ENCODE measurements at regions not wholly inside any gene's neighbourhood (a gene's known extent, or its start where the extent isn't known, plus 50 kb on each side); places are given as distances from the start of the nearest gene placed in this dataset.

- no peaks in the 10 kb centered on the region for H3K36me3 ChIP-seq
- intact Hi-C loops (cut with DNase I; ENCODE audit: low total_unique reads), result no loop called here
- TF ChIP-seq POLR2A (IDR thresholded peaks at IDR 0.05), result no peak
- TF ChIP-seq, protein P1, sequence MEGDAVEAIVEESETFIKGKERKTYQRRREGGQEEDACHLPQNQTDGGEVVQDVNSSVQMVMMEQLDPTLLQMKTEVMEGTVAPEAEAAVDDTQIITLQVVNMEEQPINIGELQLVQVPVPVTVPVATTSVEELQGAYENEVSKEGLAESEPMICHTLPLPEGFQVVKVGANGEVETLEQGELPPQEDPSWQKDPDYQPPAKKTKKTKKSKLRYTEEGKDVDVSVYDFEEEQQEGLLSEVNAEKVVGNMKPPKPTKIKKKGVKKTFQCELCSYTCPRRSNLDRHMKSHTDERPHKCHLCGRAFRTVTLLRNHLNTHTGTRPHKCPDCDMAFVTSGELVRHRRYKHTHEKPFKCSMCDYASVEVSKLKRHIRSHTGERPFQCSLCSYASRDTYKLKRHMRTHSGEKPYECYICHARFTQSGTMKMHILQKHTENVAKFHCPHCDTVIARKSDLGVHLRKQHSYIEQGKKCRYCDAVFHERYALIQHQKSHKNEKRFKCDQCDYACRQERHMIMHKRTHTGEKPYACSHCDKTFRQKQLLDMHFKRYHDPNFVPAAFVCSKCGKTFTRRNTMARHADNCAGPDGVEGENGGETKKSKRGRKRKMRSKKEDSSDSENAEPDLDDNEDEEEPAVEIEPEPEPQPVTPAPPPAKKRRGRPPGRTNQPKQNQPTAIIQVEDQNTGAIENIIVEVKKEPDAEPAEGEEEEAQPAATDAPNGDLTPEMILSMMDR (IDR thresholded peaks at IDR 0.05), result no peak
- H3K27ac ChIP-seq, result no peak overlapping the region
- no peaks in the 10 kb centered on the region for H3K27me3 ChIP-seq
- H3K9me3 ChIP-seq, result no peaks in the 10 kb centered on the region
- H3K4me3 ChIP-seq, result no peak overlapping the region
- DNase-seq, result no peak
- no peaks in the 10 kb centered on the region for H3K4me1 ChIP-seq
Observed at GRCh38 chr12:105928436-105928835, 210.3 kb downstream of the NUAK1 start.

GRCh38 chr12:105929192-105929591 is 209.6 kb downstream of the NUAK1 start:
- intact Hi-C loops (cut with DNase I; ENCODE audit: low total_unique reads), result no loop called here
- TF ChIP-seq POLR2A (IDR thresholded peaks at IDR 0.05), result no peak
- TF ChIP-seq, protein P1 (IDR thresholded peaks at IDR 0.05), result no peak
- Histone ChIP-seq H3K4me1 (no peaks in the 10 kb centered on the region), H3K36me3 (no peaks in the 10 kb centered on the region), H3K9me3 (no peaks in the 10 kb centered on the region), H3K4me3 (no peak overlapping the region), H3K27me3 (no peaks in the 10 kb centered on the region), H3K27ac (no peak overlapping the region)
- DNase-seq, result no peak

- Histone ChIP-seq H3K4me3 (no peak overlapping the region), H3K4me1 (no peaks in the 10 kb centered on the region), H3K36me3 (no peaks in the 10 kb centered on the region), H3K9me3 (no peaks in the 10 kb centered on the region), H3K27me3 (no peaks in the 10 kb centered on the region), H3K27ac (no peak overlapping the region)
- no peak for DNase-seq
- intact Hi-C loops (cut with DNase I; ENCODE audit: low total_unique reads), result no loop called here
- TF ChIP-seq, protein P1 (IDR thresholded peaks at IDR 0.05), result no peak
- no peak for TF ChIP-seq POLR2A (IDR thresholded peaks at IDR 0.05)
Observed at GRCh38 chr12:105930557-105931503, 207.9 kb downstream of the NUAK1 start.

- no peak for TF ChIP-seq POLR2A (IDR thresholded peaks at IDR 0.05)
- TF ChIP-seq, protein P1 (IDR thresholded peaks at IDR 0.05), result no peak
- no peak for DNase-seq
- intact Hi-C loops (cut with DNase I; ENCODE audit: low total_unique reads), result no loop called here
- no peaks in the 10 kb centered on the region for H3K36me3 ChIP-seq
- no peak overlapping the region for H3K4me3 ChIP-seq
- H3K27ac ChIP-seq, result peak overlapping the region in 1 of 2 donors; percentile 34
- H3K4me1 ChIP-seq, result no peaks in the 10 kb centered on the region
- no peaks in the 10 kb centered on the region for H3K9me3 ChIP-seq
- no peaks in the 10 kb centered on the region for H3K27me3 ChIP-seq
Observed at GRCh38 chr12:105931762-105932570, 206.8 kb downstream of the NUAK1 start.

Measured in uterus (tissue), 3 donors.